Uterus (tissue), 2 donors: ENCODE measurements at regions not wholly inside any gene's neighbourhood (a gene's known extent, or its start where the extent isn't known, plus 50 kb on each side); places are given as distances from the start of the nearest gene placed in this dataset.

ENCODE experiments used
- CTCF ChIP-seq, 4 experiments: fragments of 200-600 bp in 2 of 4; fragments of 450-650 bp in 2 of 4; sonication (generic) in 2 of 4; IDR thresholded peaks; one replicate each; pipeline ENCODE4 v1.5.1; 2016 to 2019; ENCODE audit warnings: antibody characterized with exemption in 4 of 4, mild to moderate bottlenecking in 2 of 4, moderate library complexity in 1 of 4
- POLR2A ChIP-seq, 2 donors: fragments of 450-650 bp; IDR thresholded peaks; one replicate each; pipeline ENCODE4 v1.6.1; 2016; ENCODE audit warnings: antibody characterized with exemption in 2 of 2, mild to moderate bottlenecking in 1 of 2, moderate library complexity in 1 of 2

- TF ChIP-seq CTCF (IDR thresholded peaks at IDR 0.05) (no peak), POLR2A (IDR thresholded peaks at IDR 0.05) (no peak)
Observed at GRCh38 chr1:103854279-103854678, 104.6 kb downstream of the AMY1C start.
